ENCODE measurements at regions not wholly inside any gene's neighbourhood (a gene's known extent, or its start where the extent isn't known, plus 50 kb on each side); places are given as distances from the start of the nearest gene placed in this dataset.

- DNase-seq (ENCODE audit: low read depth, low spot score) = no peak
- no peak overlapping the region for H3K4me3 ChIP-seq (ENCODE audit: low read depth in 2 of 2, low read length in 2 of 2)
- CTCF ChIA-PET = no interaction called here
- in situ Hi-C loops (cut with HindIII; ENCODE audit: low pct_unique_long_range_greater_than_20kb, low sequenced_read_pairs) (no loop called here), intact Hi-C loops (cut with micrococcal nuclease; ENCODE audit: unreplicated experiment) (no loop called here)
- H3K27me3 ChIP-seq (ENCODE audit: control insufficient read depth, insufficient read depth, low read length) = no peaks in the 10 kb centered on the region
- no peak overlapping the region for H3K27ac ChIP-seq (ENCODE audit: low read length)
- H3K9me3 ChIP-seq (ENCODE audit: control insufficient read depth, insufficient read depth, low read depth, low read length) = no peaks in the 10 kb centered on the region
- no peaks in the 10 kb centered on the region for H3K4me1 ChIP-seq (ENCODE audit: control insufficient read depth, insufficient read depth, low read length)
- no TSS peak for BruUV-seq (replicated peaks)
- ATAC-seq = no peak
- TF ChIP-seq CTCF (IDR thresholded peaks at IDR 0.05) (no peak), REST (IDR thresholded peaks at IDR 0.05; ENCODE audit: insufficient read depth in 1 of 2, low read depth in 2 of 2, low read length in 1 of 2) (no peak), POLR2AphosphoS5 (IDR thresholded peaks at IDR 0.05; ENCODE audit: low read depth, low read length) (no peak), TCF7L2 (IDR thresholded peaks at IDR 0.05; ENCODE audit: low read depth, low read length) (no peak), SIN3A (IDR thresholded peaks at IDR 0.05; ENCODE audit: borderline replicate concordance, insufficient read depth, low read depth, low read length) (no peak)
- H3K36me3 ChIP-seq (ENCODE audit: control insufficient read depth, insufficient read depth, low read length) = no peaks in the 10 kb centered on the region
- POLR2A ChIA-PET = no interaction called here
These were observed 1058.6 kb downstream of the NTRK3 start for GRCh38 chr15:87197981-87198380.

GRCh38 chr15:87196498-87196897 is 1060.0 kb downstream of the NTRK3 start:
- POLR2A ChIA-PET = no interaction called here
- ATAC-seq = no peak
- intact Hi-C loops (cut with micrococcal nuclease; ENCODE audit: unreplicated experiment) (no loop called here), in situ Hi-C loops (cut with HindIII; ENCODE audit: low pct_unique_long_range_greater_than_20kb, low sequenced_read_pairs) (no loop called here)
- Histone ChIP-seq H3K36me3 (ENCODE audit: control insufficient read depth, insufficient read depth, low read length) (no peaks in the 10 kb centered on the region), H3K4me1 (ENCODE audit: control insufficient read depth, insufficient read depth, low read length) (no peaks in the 10 kb centered on the region), H3K4me3 (ENCODE audit: low read depth in 2 of 2, low read length in 2 of 2) (no peak overlapping the region), H3K9me3 (ENCODE audit: control insufficient read depth, insufficient read depth, low read depth, low read length) (no peaks in the 10 kb centered on the region), H3K27me3 (ENCODE audit: control insufficient read depth, insufficient read depth, low read length) (no peaks in the 10 kb centered on the region), H3K27ac (ENCODE audit: low read length) (no peak overlapping the region)
- CTCF ChIA-PET = no interaction called here
- no peak for DNase-seq (ENCODE audit: low read depth, low spot score)
- no TSS peak for BruUV-seq (replicated peaks)
- no peak for TF ChIP-seq REST (IDR thresholded peaks at IDR 0.05; ENCODE audit: insufficient read depth in 1 of 2, low read depth in 2 of 2, low read length in 1 of 2)
- TF ChIP-seq CTCF (IDR thresholded peaks at IDR 0.05) = no peak
- TF ChIP-seq POLR2AphosphoS5 (IDR thresholded peaks at IDR 0.05; ENCODE audit: low read depth, low read length) = no peak
- TF ChIP-seq TCF7L2 (IDR thresholded peaks at IDR 0.05; ENCODE audit: low read depth, low read length) = no peak
- TF ChIP-seq SIN3A (IDR thresholded peaks at IDR 0.05; ENCODE audit: borderline replicate concordance, insufficient read depth, low read depth, low read length) = no peak
